Trophoblast cell (in vitro differentiated cells and primary cell): ENCODE measurements at regions not wholly inside any gene's neighbourhood (a gene's known extent, or its start where the extent isn't known, plus 50 kb on each side); places are given as distances from the start of the nearest gene placed in this dataset.

Experiments
- DNase-seq, 2 donors: peaks; one replicate each; pipeline ENCODE4 v3.0.0-alpha.2; 2016
- H2AFZ ChIP-seq: 2 replicates; pipeline ENCODE4 v1.6.1; 2013; ENCODE audit warnings: low read length, moderate library complexity, mild to moderate bottlenecking; ENCODE audit not compliant: insufficient read depth, poor library complexity
- H2AK5ac ChIP-seq: 2 replicates; pipeline ENCODE4 v1.6.1; 2013; ENCODE audit warnings: mild to moderate bottlenecking, low read length
- H2BK120ac ChIP-seq: 2 replicates; pipeline ENCODE4 v1.6.1; 2013; ENCODE audit warnings: low read length, mild to moderate bottlenecking, moderate library complexity; ENCODE audit not compliant: insufficient read depth, poor library complexity
- H2BK12ac ChIP-seq: 2 replicates; pipeline ENCODE4 v1.6.1; 2013; ENCODE audit warnings: mild to moderate bottlenecking, low read length, moderate library complexity
- H2BK5ac ChIP-seq: 2 replicates; pipeline ENCODE4 v1.6.1; 2013; ENCODE audit warnings: low read length, low read depth, moderate library complexity, mild to moderate bottlenecking; ENCODE audit not compliant: poor library complexity
- H3K14ac ChIP-seq: 2 replicates; pipeline ENCODE4 v1.6.1; 2013; ENCODE audit warnings: mild to moderate bottlenecking, low read length
- H3K18ac ChIP-seq: 2 replicates; pipeline ENCODE4 v1.6.1; 2013; ENCODE audit warnings: mild to moderate bottlenecking, low read length
- H3K23ac ChIP-seq: 2 replicates; pipeline ENCODE4 v1.6.1; 2013; ENCODE audit warnings: low read length
- H3K27ac ChIP-seq: 2 replicates; pipeline ENCODE4 v1.5.1; 2013; ENCODE audit warnings: low read depth, mild to moderate bottlenecking, inconsistent platforms, low read length, moderate library complexity
- H3K27me3 ChIP-seq: 2 replicates; pipeline ENCODE4 v1.6.1; 2013; ENCODE audit warnings: inconsistent platforms, mild to moderate bottlenecking, low read length, moderate library complexity; ENCODE audit not compliant: insufficient read depth
- H3K36me3 ChIP-seq, 2 experiments: 1 replicate in 1 of 2; 2 replicates in 1 of 2; pipeline ENCODE4 v1.6.1; 2013; ENCODE audit warnings: low read length in 2 of 2, mild to moderate bottlenecking in 2 of 2, moderate library complexity in 1 of 2; ENCODE audit not compliant: insufficient read depth in 2 of 2, control insufficient read depth in 1 of 2
- H3K4ac ChIP-seq: 2 replicates; pipeline ENCODE4 v1.6.1; 2013; ENCODE audit warnings: low read depth, mild to moderate bottlenecking, low read length, moderate library complexity
- H3K4me1 ChIP-seq, 2 experiments: 1 replicate in 1 of 2; 2 replicates in 1 of 2; pipeline ENCODE4 v1.6.1; 2013; ENCODE audit warnings: low read length in 2 of 2, mild to moderate bottlenecking in 2 of 2, moderate library complexity in 1 of 2; ENCODE audit not compliant: insufficient read depth in 2 of 2, control insufficient read depth in 1 of 2
- H3K4me2 ChIP-seq: 2 replicates; pipeline ENCODE4 v1.6.1; 2013; ENCODE audit warnings: inconsistent platforms, mild to moderate bottlenecking, low read length, moderate library complexity
- H3K4me3 ChIP-seq: 2 replicates; pipeline ENCODE4 v1.5.1; 2013; ENCODE audit warnings: mild to moderate bottlenecking, low read depth, low read length, inconsistent platforms
- H3K79me1 ChIP-seq: one replicate; pipeline ENCODE4 v1.6.1; 2013; ENCODE audit warnings: low read length
- H3K79me2 ChIP-seq: 2 replicates; pipeline ENCODE4 v1.6.1; 2013; ENCODE audit warnings: low read length, mild to moderate bottlenecking; ENCODE audit not compliant: control insufficient read depth, insufficient read depth, poor library complexity
- H3K9ac ChIP-seq: 2 replicates; pipeline ENCODE4 v1.6.1; 2013; ENCODE audit warnings: mild to moderate bottlenecking, low read length
- H3K9me3 ChIP-seq: 2 replicates; pipeline ENCODE4 v1.6.1; 2013; ENCODE audit warnings: low read depth, mild to moderate bottlenecking, control low read depth, inconsistent platforms, low read length; ENCODE audit not compliant: insufficient read depth
- H4K12ac ChIP-seq: 2 replicates; pipeline ENCODE4 v1.6.1; 2013; ENCODE audit warnings: low read depth, mild to moderate bottlenecking, low read length, moderate library complexity
- H4K8ac ChIP-seq: 2 replicates; pipeline ENCODE4 v1.6.1; 2013; ENCODE audit warnings: low read depth, mild to moderate bottlenecking, low read length, moderate library complexity
- H4K91ac ChIP-seq: one replicate; pipeline ENCODE4 v1.6.1; 2013; ENCODE audit warnings: low read depth, mild to moderate bottlenecking, low read length, moderate library complexity
- WGBS: extraction: QIAGEN DNeasy Blood & Tissue Kit; methylation state at CpG from one replicate; pipeline ENCODE4 v1.1.7; 2013; ENCODE audit warnings: missing lambda C conversion rate; ENCODE audit not compliant: insufficient read length, insufficient coverage; ENCODE audit errors: extremely low coverage; 5-methylcytosine and 5-hydroxymethylcytosine counted together

DNA sequence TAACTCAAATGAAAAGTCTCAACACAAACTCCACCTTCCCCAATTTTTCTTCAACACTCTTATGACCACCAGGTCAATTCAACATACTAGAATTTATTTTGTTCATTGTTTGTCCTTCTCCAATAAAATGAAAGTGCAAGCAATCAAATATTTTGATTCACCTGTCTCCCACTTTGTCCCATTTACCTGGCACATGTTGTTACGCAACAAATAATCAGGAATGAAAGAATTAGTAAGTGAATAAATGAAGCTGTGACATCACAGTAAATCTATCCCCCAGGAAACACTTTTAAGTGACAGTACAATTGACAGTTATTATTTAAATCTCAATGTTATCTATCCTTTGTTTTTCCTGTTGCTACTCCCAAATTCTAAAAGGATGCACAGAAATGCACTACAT, 393.7 kb upstream of the OPRM1 start:
- Histone ChIP-seq H3K23ac (no peak overlapping the region), H3K79me2 (no peaks in the 10 kb centered on the region), H3K9me3 (no peaks in the 10 kb centered on the region), H3K27me3 (no peaks in the 10 kb centered on the region), H3K4ac (no peak overlapping the region), H3K18ac (no peak overlapping the region), H2AFZ (no peak overlapping the region), H2AK5ac (no peak overlapping the region), H4K12ac (no peak overlapping the region), H2BK120ac (no peak overlapping the region), H3K9ac (no peak overlapping the region), H3K4me2 (no peak overlapping the region), H4K91ac (no peak overlapping the region), H3K27ac (no peak overlapping the region), H2BK12ac (no peak overlapping the region), H3K4me1 (no peaks in the 10 kb centered on the region), H3K14ac (no peak overlapping the region), H3K36me3 (no peaks in the 10 kb centered on the region), H4K8ac (no peak overlapping the region), H3K4me3 (no peak overlapping the region), H2BK5ac (no peak overlapping the region), H3K79me1 (no peaks in the 10 kb centered on the region)
- no CpG with 5 or more reads among the region's 1 CpG for WGBS
- no peak for DNase-seq

DNA sequence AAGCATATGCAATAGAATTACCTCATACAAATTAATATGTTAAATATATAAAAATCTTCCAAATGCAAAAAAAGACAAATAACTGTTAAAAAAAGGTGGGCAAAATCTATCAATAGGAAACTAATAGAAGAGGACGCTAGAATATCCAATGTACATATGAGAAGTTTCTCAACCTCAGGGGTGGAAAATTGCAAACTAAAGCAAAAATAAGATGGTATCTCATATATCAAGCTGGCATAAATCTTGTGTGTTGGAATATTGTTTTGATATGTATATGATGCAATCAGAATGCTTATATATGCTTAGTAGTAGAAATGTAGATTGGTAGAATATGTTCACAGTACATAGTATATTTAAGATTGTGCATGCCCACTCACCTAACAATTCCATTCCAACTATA, 395.0 kb upstream of the OPRM1 start:
- Histone ChIP-seq H2BK120ac (no peak overlapping the region), H2AFZ (no peak overlapping the region), H3K36me3 (no peaks in the 10 kb centered on the region), H3K9ac (no peak overlapping the region), H3K18ac (no peak overlapping the region), H3K9me3 (no peaks in the 10 kb centered on the region), H3K27ac (no peak overlapping the region), H3K4ac (no peak overlapping the region), H3K4me2 (no peak overlapping the region), H2AK5ac (no peak overlapping the region), H3K14ac (no peak overlapping the region), H4K8ac (no peak overlapping the region), H3K27me3 (no peaks in the 10 kb centered on the region), H3K4me3 (no peak overlapping the region), H2BK5ac (no peak overlapping the region), H3K79me1 (no peaks in the 10 kb centered on the region), H2BK12ac (no peak overlapping the region), H3K79me2 (no peaks in the 10 kb centered on the region), H3K4me1 (no peaks in the 10 kb centered on the region), H4K12ac (no peak overlapping the region), H4K91ac (no peak overlapping the region), H3K23ac (no peak overlapping the region)
- no CpG with 5 or more reads among the region's 1 CpG for WGBS
- no peak for DNase-seq

DNA sequence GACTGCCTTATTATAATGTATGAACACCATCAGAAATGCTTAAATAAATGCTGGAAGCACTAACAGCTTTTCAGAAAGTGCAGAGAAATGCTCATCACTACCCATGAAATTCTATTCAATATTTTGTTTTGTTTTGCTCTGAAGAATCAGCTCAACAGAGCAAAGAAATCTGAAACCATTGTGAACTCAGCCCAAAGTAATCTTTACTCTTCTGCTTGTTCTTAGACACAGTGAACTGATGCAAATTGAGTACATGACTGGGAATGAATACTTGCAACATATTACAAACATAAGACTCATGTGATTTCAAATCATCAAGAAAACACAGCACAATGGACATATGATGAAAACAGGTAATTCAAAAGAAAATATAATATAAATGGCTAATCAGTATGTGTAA, 404.6 kb upstream of the OPRM1 start:
- Histone ChIP-seq H2BK120ac (no peak overlapping the region), H3K23ac (no peak overlapping the region), H2AFZ (no peak overlapping the region), H4K8ac (no peak overlapping the region), H3K9ac (no peak overlapping the region), H2BK12ac (no peak overlapping the region), H3K27me3 (no peaks in the 10 kb centered on the region), H4K12ac (no peak overlapping the region), H2BK5ac (no peak overlapping the region), H4K91ac (no peak overlapping the region), H3K14ac (no peak overlapping the region), H3K4ac (no peak overlapping the region), H3K36me3 (no peaks in the 10 kb centered on the region), H3K4me1 (no peaks in the 10 kb centered on the region), H3K79me2 (no peaks in the 10 kb centered on the region), H3K18ac (no peak overlapping the region), H3K4me2 (no peak overlapping the region), H2AK5ac (no peak overlapping the region), H3K4me3 (no peak overlapping the region), H3K9me3 (no peaks in the 10 kb centered on the region), H3K27ac (no peak overlapping the region), H3K79me1 (no peaks in the 10 kb centered on the region)
- DNase-seq: no peak

DNA sequence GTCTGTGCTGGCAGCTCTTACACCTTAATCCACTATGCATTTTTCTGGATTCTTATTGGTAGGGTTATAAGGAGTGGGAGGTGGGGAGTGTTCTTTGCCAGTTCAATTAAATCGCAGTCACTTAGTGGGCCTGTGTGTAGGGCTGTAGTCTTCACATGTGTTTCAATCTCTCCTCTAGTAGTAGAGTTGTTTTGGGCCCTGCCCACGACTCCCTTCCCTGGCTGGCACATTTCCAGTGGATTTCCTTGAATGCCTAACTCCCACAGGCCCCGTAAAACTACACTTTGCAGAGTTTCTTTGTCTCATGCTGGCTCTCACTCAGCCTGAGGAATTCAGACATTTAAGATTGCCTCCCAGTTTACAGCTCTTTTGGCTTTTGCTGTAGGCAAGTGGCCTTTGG, 414.0 kb upstream of the OPRM1 start:
- Histone ChIP-seq H3K4me1 (peaks cover 0 to 5% of the 10 kb centered on the region in 2 experiments), H4K8ac (peak overlapping the region; percentile 1), H3K79me1 (peaks cover 3% of the 10 kb centered on the region), H3K4me2 (peak overlapping the region; percentile 12), H3K4me3 (no peak overlapping the region), H2AFZ (no peak overlapping the region), H3K27ac (peak overlapping the region; percentile 42), H3K79me2 (no peaks in the 10 kb centered on the region), H3K23ac (no peak overlapping the region), H3K4ac (no peak overlapping the region), H2BK5ac (no peak overlapping the region), H2BK120ac (peak overlapping the region; percentile 4), H2BK12ac (no peak overlapping the region), H4K91ac (no peak overlapping the region), H3K36me3 (no peaks in the 10 kb centered on the region), H3K9me3 (no peaks in the 10 kb centered on the region), H3K14ac (no peak overlapping the region), H3K27me3 (no peaks in the 10 kb centered on the region), H3K9ac (no peak overlapping the region), H3K18ac (no peak overlapping the region), H4K12ac (no peak overlapping the region), H2AK5ac (no peak overlapping the region)
- WGBS: no CpG with 5 or more reads among the region's 3 CpGs
- peak in 1 of 2 donors; percentile 25 for DNase-seq
